ENCODE measurements at regions not wholly inside any gene's neighbourhood (a gene's known extent, or its start where the extent isn't known, plus 50 kb on each side); places are given as distances from the start of the nearest gene placed in this dataset.

GRCh38 chr16:85990861-85991301 lies 91.9 kb downstream of the IRF8 start:
- no peak for DNase-seq (ENCODE audit: low read depth)

GRCh38 chr16:85991425-85991824 lies 92.5 kb downstream of the IRF8 start:
- DNase-seq (ENCODE audit: low read depth) = no peak

- DNase-seq (ENCODE audit: low read depth) = no peak
These were observed 92.9 kb downstream of the IRF8 start for GRCh38 chr16:85991856-85992255.

GRCh38 chr16:85992359-85992758 lies 93.4 kb downstream of the IRF8 start:
- DNase-seq (ENCODE audit: low read depth) = no peak

GRCh38 chr16:85992779-85993178 lies 93.8 kb downstream of the IRF8 start:
- no peak for DNase-seq (ENCODE audit: low read depth)

- DNase-seq (ENCODE audit: low read depth) = peak; percentile 15
These were observed 95.8 kb downstream of the IRF8 start for GRCh38 chr16:85994492-85995490.

GRCh38 chr16:85995541-85996423 lies 96.8 kb downstream of the IRF8 start:
- no peak for DNase-seq (ENCODE audit: low read depth)

- no peak for DNase-seq (ENCODE audit: low read depth)
These were observed 97.9 kb downstream of the IRF8 start for GRCh38 chr16:85996843-85997242.

- DNase-seq (ENCODE audit: low read depth) = no peak
These were observed 99.4 kb downstream of the IRF8 start for GRCh38 chr16:85998171-85998867.

GRCh38 chr16:85998868-85999729 lies 100.1 kb downstream of the IRF8 start:
- no peak for DNase-seq (ENCODE audit: low read depth)

GRCh38 chr16:85999778-86000177 lies 100.8 kb downstream of the IRF8 start:
- DNase-seq (ENCODE audit: low read depth) = no peak

- no peak for DNase-seq (ENCODE audit: low read depth)
These were observed 103.4 kb downstream of the IRF8 start for GRCh38 chr16:86002178-86002900.

GRCh38 chr16:86007524-86007923 lies 108.6 kb downstream of the IRF8 start:
- no peak for DNase-seq (ENCODE audit: low read depth)

GRCh38 chr16:86010680-86011141 lies 111.7 kb downstream of the IRF8 start:
- DNase-seq (ENCODE audit: low read depth) = no peak

- DNase-seq (ENCODE audit: low read depth) = no peak
These were observed 112.6 kb downstream of the IRF8 start for GRCh38 chr16:86011532-86011931.

- no peak for DNase-seq (ENCODE audit: low read depth)
These were observed 113.3 kb downstream of the IRF8 start for GRCh38 chr16:86012221-86012620.

- DNase-seq (ENCODE audit: low read depth) = no peak
These were observed 114.9 kb downstream of the IRF8 start for GRCh38 chr16:86013867-86014266.

- no peak for DNase-seq (ENCODE audit: low read depth)
These were observed 116.6 kb downstream of the IRF8 start for GRCh38 chr16:86015606-86016005.

- DNase-seq (ENCODE audit: low read depth) = peak; percentile 53
These were observed 117.4 kb downstream of the IRF8 start for GRCh38 chr16:86016201-86016965.

Data from renal cortical epithelial cell (primary cell).